ENCODE measurements at regions not wholly inside any gene's neighbourhood (a gene's known extent, or its start where the extent isn't known, plus 50 kb on each side); places are given as distances from the start of the nearest gene placed in this dataset.

GRCh38 chr12:123100450-123100849 is 50.4 kb downstream of the PITPNM2 start:
- TF ChIP-seq EZH2 (IDR thresholded peaks at IDR 0.05): no peak
- TF ChIP-seq POLR2A (IDR thresholded peaks at IDR 0.05; ENCODE audit: borderline replicate concordance, extremely low read depth, insufficient read depth, insufficient read length): no peak
- no peak for TF ChIP-seq EZH2phosphoT487 (IDR thresholded peaks at IDR 0.05; ENCODE audit: borderline replicate concordance)
- TF ChIP-seq CTCF (IDR thresholded peaks at IDR 0.05 in 2 of 3, conservative IDR thresholded peaks at IDR 0.05 in 1 of 3; ENCODE audit: borderline replicate concordance in 1 of 3, insufficient read depth in 1 of 3, low read depth in 2 of 3, low read length in 2 of 3): no peak

Measured in HCT116 (cell line).